Gastrocnemius medialis (tissue), 4 donors: ENCODE measurements at regions not wholly inside any gene's neighbourhood (a gene's known extent, or its start where the extent isn't known, plus 50 kb on each side); places are given as distances from the start of the nearest gene placed in this dataset.

Source experiments
- ATAC-seq, 2 donors: fragments of 150-250 bp; one replicate each; pipeline ENCODE4 v1.9.1; 2016
- DNase-seq, 2 donors: peaks; one replicate each; pipeline ENCODE4 v3.0.0-alpha.2; 2019
- H3K27ac ChIP-seq, 4 donors: fragments of 200-600 bp; sonication (generic); 1 replicate in 1 of 4; 2 replicates in 3 of 4; pipeline ENCODE4 v1.5.1; 2016 to 2018; ENCODE audit warnings: mild to moderate bottlenecking in 2 of 4, moderate library complexity in 1 of 4
- H3K27me3 ChIP-seq, 3 donors: fragments of 200-600 bp; sonication (generic) in 2 of 3; 1 replicate in 1 of 3; 2 replicates in 2 of 3; pipeline versions ENCODE4 v1.5.1 to v1.6.0; 2016 to 2019; ENCODE audit warnings: mild to moderate bottlenecking in 1 of 3, moderate library complexity in 1 of 3
- H3K36me3 ChIP-seq, 2 donors: fragments of 200-600 bp; sonication (generic) in 1 of 2; one replicate each; pipeline ENCODE4 v1.5.1; 2017 to 2018
- H3K4me1 ChIP-seq, 2 donors: fragments of 200-600 bp; sonication (generic) in 1 of 2; one replicate each; pipeline ENCODE4 v1.5.1; 2016 to 2017; ENCODE audit warnings: mild to moderate bottlenecking in 2 of 2
- H3K4me3 ChIP-seq, 4 donors: fragments of 200-600 bp; sonication (generic) in 3 of 4; 1 replicate in 1 of 4; 2 replicates in 3 of 4; pipeline ENCODE4 v1.5.1; 2016 to 2019; ENCODE audit warnings: mild to moderate bottlenecking in 2 of 4
- H3K9me3 ChIP-seq, 3 donors: fragments of 200-600 bp; sonication (generic) in 2 of 3; 1 replicate in 1 of 3; 2 replicates in 2 of 3; pipeline ENCODE4 v1.5.1; 2016 to 2019
- CTCF ChIP-seq, 5 experiments: fragments of 450-650 bp in 3 of 5; fragments of 200-600 bp in 2 of 5; sonication (generic) in 2 of 5; IDR thresholded peaks in 4 of 5; conservative IDR thresholded peaks in 1 of 5; 1 replicate in 4 of 5; 2 replicates in 1 of 5; pipeline ENCODE4 v1.5.1; 2016 to 2019; ENCODE audit warnings: antibody characterized with exemption in 5 of 5, mild to moderate bottlenecking in 3 of 5, moderate library complexity in 3 of 5
- POLR2A ChIP-seq, 2 donors: fragments of 450-650 bp; IDR thresholded peaks; one replicate each; pipeline ENCODE4 v1.6.1; 2017; ENCODE audit warnings: antibody characterized with exemption in 2 of 2, mild to moderate bottlenecking in 2 of 2, moderate library complexity in 2 of 2
- in situ Hi-C, 4 donors: fragments of 200-750 bp; cut with MboI; loops; one replicate each; pipeline versions ENCODE4 v1.15.0 to v1.8.0; 2017; ENCODE audit warnings: low sequenced_read_pairs in 4 of 4
- intact Hi-C: fragments of 100-400 bp; cut with DNase I; formaldehyde crosslinking; loops from one replicate; pipeline ENCODE4 v1.15.1; 2023; ENCODE audit warnings: low total_unique reads

- ATAC-seq = no peak
Measured at GRCh38 chr3:78163379-78163778, 1123.5 kb downstream of the ROBO2 start.

GRCh38 chr3:78165876-78166275 is 1126.0 kb downstream of the ROBO2 start:
- no peak for DNase-seq
- Histone ChIP-seq H3K36me3 (no peaks in the 10 kb centered on the region), H3K9me3 (no peaks in the 10 kb centered on the region), H3K27ac (no peak overlapping the region), H3K4me3 (no peak overlapping the region), H3K27me3 (no peaks in the 10 kb centered on the region), H3K4me1 (no peaks in the 10 kb centered on the region)
- TF ChIP-seq CTCF (IDR thresholded peaks at IDR 0.05 in 4 of 5, conservative IDR thresholded peaks at IDR 0.05 in 1 of 5) (no peak), POLR2A (IDR thresholded peaks at IDR 0.05) (no peak)
- in situ Hi-C loops (no loop called here), intact Hi-C loops (no loop called here)
- no peak for ATAC-seq

More at GRCh38 chr3:78163379-78163778, 1123.5 kb downstream of the ROBO2 start:
- Histone ChIP-seq H3K36me3 (no peaks in the 10 kb centered on the region), H3K4me3 (no peak overlapping the region), H3K27ac (no peak overlapping the region), H3K4me1 (no peaks in the 10 kb centered on the region), H3K27me3 (no peaks in the 10 kb centered on the region), H3K9me3 (no peaks in the 10 kb centered on the region)
- TF ChIP-seq POLR2A (IDR thresholded peaks at IDR 0.05) (no peak), CTCF (IDR thresholded peaks at IDR 0.05 in 4 of 5, conservative IDR thresholded peaks at IDR 0.05 in 1 of 5) (no peak)
- no peak for DNase-seq
- in situ Hi-C loops = no loop called here
- intact Hi-C loops = no loop called here

- H3K4me1 ChIP-seq = no peaks in the 10 kb centered on the region
- H3K36me3 ChIP-seq = no peaks in the 10 kb centered on the region
- no peak overlapping the region for H3K27ac ChIP-seq
- no peaks in the 10 kb centered on the region for H3K27me3 ChIP-seq
- H3K9me3 ChIP-seq = no peaks in the 10 kb centered on the region
- no peak overlapping the region for H3K4me3 ChIP-seq
- ATAC-seq (no peak), DNase-seq (no peak)
- intact Hi-C loops = no loop called here
- in situ Hi-C loops = no loop called here
- TF ChIP-seq CTCF (IDR thresholded peaks at IDR 0.05 in 4 of 5, conservative IDR thresholded peaks at IDR 0.05 in 1 of 5) = no peak
Measured at GRCh38 chr3:78174821-78175220, 1134.9 kb downstream of the ROBO2 start.

- H3K27ac ChIP-seq = no peak overlapping the region
- in situ Hi-C loops = no loop called here
- H3K4me1 ChIP-seq = no peaks in the 10 kb centered on the region
- ATAC-seq (no peak), DNase-seq (no peak)
- H3K4me3 ChIP-seq = no peak overlapping the region
- no peak for TF ChIP-seq POLR2A (IDR thresholded peaks at IDR 0.05)
- no peak for TF ChIP-seq CTCF (IDR thresholded peaks at IDR 0.05 in 4 of 5, conservative IDR thresholded peaks at IDR 0.05 in 1 of 5)
- H3K36me3 ChIP-seq = no peaks in the 10 kb centered on the region
- H3K27me3 ChIP-seq = no peaks in the 10 kb centered on the region
- intact Hi-C loops = no loop called here
- no peaks in the 10 kb centered on the region for H3K9me3 ChIP-seq
Measured at GRCh38 chr3:78176869-78177268, 1137.0 kb downstream of the ROBO2 start.

- H3K27me3 ChIP-seq = no peaks in the 10 kb centered on the region
- in situ Hi-C loops = no loop called here
- no peaks in the 10 kb centered on the region for H3K36me3 ChIP-seq
- H3K9me3 ChIP-seq = no peaks in the 10 kb centered on the region
- DNase-seq (no peak), ATAC-seq (no peak)
- intact Hi-C loops = no loop called here
- H3K4me3 ChIP-seq = no peak overlapping the region
- no peak for TF ChIP-seq POLR2A (IDR thresholded peaks at IDR 0.05)
- no peak for TF ChIP-seq CTCF (IDR thresholded peaks at IDR 0.05 in 4 of 5, conservative IDR thresholded peaks at IDR 0.05 in 1 of 5)
- no peak overlapping the region for H3K27ac ChIP-seq
- H3K4me1 ChIP-seq = no peaks in the 10 kb centered on the region
Measured at GRCh38 chr3:78177780-78178179, 1137.9 kb downstream of the ROBO2 start.
